Glutamatergic neuron (in vitro differentiated cells): ENCODE measurements at regions not wholly inside any gene's neighbourhood (a gene's known extent, or its start where the extent isn't known, plus 50 kb on each side); places are given as distances from the start of the nearest gene placed in this dataset.
"Not testable (repeated sequence)": the region's sequence is repeated elsewhere in the genome, so short reads cannot be mapped to it uniquely, and the experiment has no call there.

Source experiments
- DNase-seq: peaks from one replicate; pipeline ENCODE4 v3.0.0; 2022
- H3K27ac Mint-ChIP-seq: one replicate; pipeline ENCODE4 v1.8.0; 2020; ENCODE audit warnings: mild to moderate bottlenecking, mixed read lengths, inconsistent platforms; ENCODE audit not compliant: unreplicated experiment
- H3K27me3 Mint-ChIP-seq: one replicate; pipeline ENCODE4 v1.8.0; 2020; ENCODE audit warnings: mild to moderate bottlenecking, moderate library complexity, mixed read lengths, inconsistent platforms; ENCODE audit not compliant: unreplicated experiment
- H3K36me3 Mint-ChIP-seq: one replicate; pipeline ENCODE4 v1.8.0; 2020; ENCODE audit warnings: mild to moderate bottlenecking, mixed read lengths, inconsistent platforms; ENCODE audit not compliant: unreplicated experiment
- H3K4me1 Mint-ChIP-seq: one replicate; pipeline ENCODE4 v1.8.0; 2020; ENCODE audit warnings: mild to moderate bottlenecking, low read depth, mixed read lengths, inconsistent platforms; ENCODE audit not compliant: unreplicated experiment
- H3K4me3 Mint-ChIP-seq: one replicate; pipeline ENCODE4 v1.8.0; 2020; ENCODE audit warnings: mild to moderate bottlenecking, mixed read lengths, inconsistent platforms; ENCODE audit not compliant: unreplicated experiment
- H3K9me3 Mint-ChIP-seq: one replicate; pipeline ENCODE4 v1.8.0; 2020; ENCODE audit warnings: mild to moderate bottlenecking, moderate library complexity, mixed read lengths, inconsistent platforms; ENCODE audit not compliant: unreplicated experiment
- CTCF ChIP-seq: fragments of 200-600 bp; sonication (generic); IDR thresholded peaks from one replicate; pipeline ENCODE4 v1.5.0; 2021; ENCODE audit not compliant: partially characterized antibody, unreplicated experiment

DNA sequence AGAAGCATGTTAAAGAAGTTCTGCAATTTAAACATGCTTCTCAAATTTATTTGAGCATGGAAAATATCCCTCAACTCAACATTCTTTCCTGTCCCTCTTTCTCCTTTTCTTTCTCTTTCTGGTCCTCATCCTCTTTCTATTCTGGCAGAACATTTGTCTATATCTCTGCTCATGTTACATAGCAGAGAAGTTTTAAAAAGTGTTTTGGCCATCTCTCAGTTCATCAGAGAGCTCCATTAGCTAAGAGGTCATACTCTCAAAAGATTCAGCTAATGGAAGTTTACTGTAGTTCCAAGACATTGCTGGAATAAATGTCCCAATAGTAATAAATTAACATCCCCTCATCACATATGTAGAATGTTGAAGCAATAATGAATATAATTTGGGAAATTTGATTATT lies 53.5 kb downstream of the XCL2 start:
- H3K4me3 Mint-ChIP-seq: no peak overlapping the region
- no peaks in the 10 kb centered on the region for H3K9me3 Mint-ChIP-seq
- no peaks in the 10 kb centered on the region for H3K27me3 Mint-ChIP-seq
- H3K36me3 Mint-ChIP-seq: no peaks in the 10 kb centered on the region
- TF ChIP-seq CTCF: no peak
- no peaks in the 10 kb centered on the region for H3K4me1 Mint-ChIP-seq
- no peak overlapping the region for H3K27ac Mint-ChIP-seq
- no peak for DNase-seq

GRCh38 chr1:168488138-168488537 lies 55.7 kb downstream of the XCL2 start:
- Mint-ChIP-seq H3K4me3 (no peak overlapping the region), H3K27ac (no peak overlapping the region), H3K27me3 (no peaks in the 10 kb centered on the region), H3K4me1 (no peaks in the 10 kb centered on the region), H3K36me3 (no peaks in the 10 kb centered on the region), H3K9me3 (no peaks in the 10 kb centered on the region)
- TF ChIP-seq CTCF: no peak
- DNase-seq: no peak

GRCh38 chr1:168486820-168487219 lies 57.0 kb downstream of the XCL2 start:
- H3K27ac Mint-ChIP-seq, H3K4me1 Mint-ChIP-seq, H3K4me3 Mint-ChIP-seq, H3K9me3 Mint-ChIP-seq, DNase-seq, H3K36me3 Mint-ChIP-seq, H3K27me3 Mint-ChIP-seq: not testable (repeated sequence)

GRCh38 chr1:168485048-168485447 lies 58.7 kb downstream of the XCL2 start:
- Mint-ChIP-seq H3K4me1 (peaks cover 5% of the 10 kb centered on the region), H3K4me3 (no peak overlapping the region), H3K27ac (no peak overlapping the region), H3K36me3 (no peaks in the 10 kb centered on the region), H3K27me3 (no peaks in the 10 kb centered on the region), H3K9me3 (peaks cover 3% of the 10 kb centered on the region)
- DNase-seq: no peak
- no peak for TF ChIP-seq CTCF

GRCh38 chr1:168484083-168484482 lies 59.7 kb downstream of the XCL2 start:
- H3K27me3 Mint-ChIP-seq: no peaks in the 10 kb centered on the region
- no peak for DNase-seq
- TF ChIP-seq CTCF: no peak
- no peaks in the 10 kb centered on the region for H3K36me3 Mint-ChIP-seq
- no peak overlapping the region for H3K27ac Mint-ChIP-seq
- H3K4me3 Mint-ChIP-seq: no peak overlapping the region
- peaks cover 3% of the 10 kb centered on the region for H3K9me3 Mint-ChIP-seq
- peaks cover 5% of the 10 kb centered on the region for H3K4me1 Mint-ChIP-seq

DNA sequence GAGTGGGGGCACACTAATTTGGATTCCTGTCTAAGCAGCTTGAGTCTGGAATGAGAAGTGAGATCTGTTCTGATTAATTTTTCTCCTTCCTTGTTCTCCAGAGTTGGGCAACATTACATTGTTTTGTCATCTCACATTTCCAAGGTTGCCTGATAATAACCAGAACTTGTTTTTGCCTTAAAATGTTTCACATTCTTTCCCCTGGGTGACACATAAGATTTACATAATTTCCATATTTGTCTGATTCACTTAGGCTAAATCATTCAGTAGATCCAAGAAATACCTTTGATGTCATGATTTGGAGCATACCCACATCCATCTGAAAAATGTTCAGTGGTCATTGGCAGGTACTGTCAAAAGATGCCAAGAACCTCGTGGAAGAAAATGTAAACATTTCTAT lies 60.3 kb downstream of the XCL2 start:
- Mint-ChIP-seq H3K4me3 (no peak overlapping the region), H3K36me3 (no peaks in the 10 kb centered on the region), H3K27ac (no peak overlapping the region), H3K27me3 (no peaks in the 10 kb centered on the region), H3K4me1 (peaks cover 5% of the 10 kb centered on the region), H3K9me3 (peaks cover 3% of the 10 kb centered on the region)
- no peak for DNase-seq
- TF ChIP-seq CTCF: no peak
